ENCODE measurements at regions not wholly inside any gene's neighbourhood (a gene's known extent, or its start where the extent isn't known, plus 50 kb on each side); places are given as distances from the start of the nearest gene placed in this dataset.

DNA sequence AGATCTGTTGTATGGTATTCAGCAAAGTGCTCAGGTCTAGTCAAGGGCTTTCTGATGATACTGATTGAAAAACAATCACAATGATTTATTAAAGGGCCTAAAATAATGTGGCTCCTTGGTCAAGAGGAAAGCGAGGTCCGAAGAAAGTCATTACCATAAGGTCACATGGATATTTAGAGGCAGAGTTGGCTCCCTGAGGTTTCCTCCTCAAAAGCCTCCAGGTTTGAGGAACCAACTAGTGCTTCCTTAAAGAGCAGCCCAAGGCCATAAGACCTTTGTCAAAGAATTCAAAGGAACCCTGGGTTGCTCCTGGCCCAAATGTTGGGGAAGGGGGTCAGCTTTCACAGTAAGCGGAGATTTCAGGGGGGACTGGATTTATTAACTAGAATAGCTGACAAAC, 280.7 kb upstream of the ATP5MC3 start:
- Histone ChIP-seq H3K4me3 (no peak overlapping the region), H3K4me1 (no peaks in the 10 kb centered on the region), H3K36me3 (no peaks in the 10 kb centered on the region), H3K27ac (no peak overlapping the region), H3K27me3 (peaks cover 0 to 4% of the 10 kb centered on the region in 2 donors), H3K9me3 (no peaks in the 10 kb centered on the region)
- DNase-seq = no peak
- TF ChIP-seq, protein P1, sequence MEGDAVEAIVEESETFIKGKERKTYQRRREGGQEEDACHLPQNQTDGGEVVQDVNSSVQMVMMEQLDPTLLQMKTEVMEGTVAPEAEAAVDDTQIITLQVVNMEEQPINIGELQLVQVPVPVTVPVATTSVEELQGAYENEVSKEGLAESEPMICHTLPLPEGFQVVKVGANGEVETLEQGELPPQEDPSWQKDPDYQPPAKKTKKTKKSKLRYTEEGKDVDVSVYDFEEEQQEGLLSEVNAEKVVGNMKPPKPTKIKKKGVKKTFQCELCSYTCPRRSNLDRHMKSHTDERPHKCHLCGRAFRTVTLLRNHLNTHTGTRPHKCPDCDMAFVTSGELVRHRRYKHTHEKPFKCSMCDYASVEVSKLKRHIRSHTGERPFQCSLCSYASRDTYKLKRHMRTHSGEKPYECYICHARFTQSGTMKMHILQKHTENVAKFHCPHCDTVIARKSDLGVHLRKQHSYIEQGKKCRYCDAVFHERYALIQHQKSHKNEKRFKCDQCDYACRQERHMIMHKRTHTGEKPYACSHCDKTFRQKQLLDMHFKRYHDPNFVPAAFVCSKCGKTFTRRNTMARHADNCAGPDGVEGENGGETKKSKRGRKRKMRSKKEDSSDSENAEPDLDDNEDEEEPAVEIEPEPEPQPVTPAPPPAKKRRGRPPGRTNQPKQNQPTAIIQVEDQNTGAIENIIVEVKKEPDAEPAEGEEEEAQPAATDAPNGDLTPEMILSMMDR (IDR thresholded peaks at IDR 0.05) = no peak
- intact Hi-C loops (cut with DNase I; ENCODE audit: low total_unique reads) = no loop called here

DNA sequence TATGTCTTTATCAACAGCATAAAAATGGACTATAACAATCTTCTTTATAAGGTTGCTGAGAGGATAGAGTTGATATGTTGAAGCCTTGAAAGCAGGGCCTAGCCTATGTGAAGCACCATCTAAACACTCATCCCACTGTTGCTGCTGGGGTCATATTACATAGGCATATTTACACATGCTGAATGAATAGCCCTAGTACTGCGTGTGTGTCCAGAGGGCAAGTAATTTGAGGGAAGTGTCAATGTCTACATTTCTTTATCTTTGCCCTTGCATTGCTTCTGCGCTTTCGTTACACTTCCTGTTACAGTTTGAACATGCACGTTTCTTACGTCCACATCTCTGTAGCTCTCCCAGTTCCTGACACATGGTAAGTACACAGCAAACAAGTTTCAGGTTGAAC, 280.3 kb upstream of the ATP5MC3 start:
- no peak for DNase-seq
- TF ChIP-seq, protein P1 (IDR thresholded peaks at IDR 0.05) = no peak
- H3K9me3 ChIP-seq = no peaks in the 10 kb centered on the region
- intact Hi-C loops (cut with DNase I; ENCODE audit: low total_unique reads) = no loop called here
- no peaks in the 10 kb centered on the region for H3K4me1 ChIP-seq
- no peak overlapping the region for H3K4me3 ChIP-seq
- H3K27ac ChIP-seq = no peak overlapping the region
- peaks cover 0 to 4% of the 10 kb centered on the region in 2 donors for H3K27me3 ChIP-seq
- no peaks in the 10 kb centered on the region for H3K36me3 ChIP-seq

DNA sequence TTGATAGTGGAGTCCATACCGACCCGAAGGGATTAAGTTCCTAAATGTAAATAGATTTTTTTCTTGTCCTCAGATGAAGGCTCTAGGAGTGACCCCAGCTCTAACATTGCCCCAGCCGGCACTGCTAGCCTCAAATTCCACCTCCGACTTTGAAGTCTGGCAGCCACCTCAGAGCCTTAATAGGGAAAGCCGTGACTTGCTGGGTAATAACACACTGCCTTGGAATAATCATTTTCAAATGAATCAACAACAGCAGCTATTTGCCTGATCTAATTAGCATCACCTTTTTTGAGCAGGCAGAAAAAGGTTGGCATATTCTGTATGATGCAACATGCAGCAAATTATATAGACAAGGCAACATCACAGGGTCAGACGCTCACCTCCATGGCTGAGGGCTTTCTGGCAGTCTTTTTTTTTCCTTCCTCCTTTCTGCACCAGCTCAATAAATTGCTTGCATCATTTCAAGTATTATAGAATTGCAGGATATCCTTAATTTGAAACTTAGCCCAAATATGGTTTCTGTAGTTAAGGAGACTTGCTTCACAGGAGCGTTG, 276.5 kb upstream of the ATP5MC3 start:
- intact Hi-C loops (cut with DNase I; ENCODE audit: low total_unique reads) = no loop called here
- Histone ChIP-seq H3K4me3 (no peak overlapping the region), H3K9me3 (no peaks in the 10 kb centered on the region), H3K36me3 (no peaks in the 10 kb centered on the region), H3K4me1 (no peaks in the 10 kb centered on the region), H3K27ac (no peak overlapping the region), H3K27me3 (peaks cover 0 to 4% of the 10 kb centered on the region in 2 donors)
- DNase-seq = no peak
- TF ChIP-seq, protein P1 (IDR thresholded peaks at IDR 0.05) = no peak

DNA sequence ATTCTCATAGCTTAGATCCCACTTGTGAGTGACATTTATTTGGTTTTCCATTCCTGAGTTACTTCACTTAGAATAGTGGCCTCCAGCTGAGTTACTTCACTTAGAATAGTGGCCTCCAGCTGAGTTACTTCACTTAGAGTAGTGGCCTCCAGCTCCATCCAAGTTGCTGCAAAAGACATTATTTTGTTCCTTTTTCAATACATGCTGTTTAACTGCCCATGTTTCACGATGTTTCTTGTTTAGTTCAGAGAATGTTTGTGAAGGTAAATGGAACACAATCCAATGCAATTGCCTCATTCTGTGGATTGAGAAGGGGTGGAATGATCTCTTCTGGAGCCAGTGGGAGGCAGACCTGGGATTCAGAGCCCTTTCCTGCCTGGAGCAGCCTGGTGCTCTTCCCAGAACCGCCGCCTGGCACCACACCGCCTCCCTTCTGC, 273.5 kb upstream of the ATP5MC3 start:
- H3K27me3 ChIP-seq = peaks cover 0 to 4% of the 10 kb centered on the region in 2 donors
- H3K4me3 ChIP-seq = no peak overlapping the region
- no peaks in the 10 kb centered on the region for H3K9me3 ChIP-seq
- H3K4me1 ChIP-seq = peaks cover 0 to 3% (median 0%) of the 10 kb centered on the region in 4 donors
- H3K36me3 ChIP-seq = no peaks in the 10 kb centered on the region
- intact Hi-C loops (cut with DNase I; ENCODE audit: low total_unique reads) = no loop called here
- TF ChIP-seq, protein P1 (IDR thresholded peaks at IDR 0.05) = no peak
- no peak overlapping the region for H3K27ac ChIP-seq
- no peak for DNase-seq

DNA sequence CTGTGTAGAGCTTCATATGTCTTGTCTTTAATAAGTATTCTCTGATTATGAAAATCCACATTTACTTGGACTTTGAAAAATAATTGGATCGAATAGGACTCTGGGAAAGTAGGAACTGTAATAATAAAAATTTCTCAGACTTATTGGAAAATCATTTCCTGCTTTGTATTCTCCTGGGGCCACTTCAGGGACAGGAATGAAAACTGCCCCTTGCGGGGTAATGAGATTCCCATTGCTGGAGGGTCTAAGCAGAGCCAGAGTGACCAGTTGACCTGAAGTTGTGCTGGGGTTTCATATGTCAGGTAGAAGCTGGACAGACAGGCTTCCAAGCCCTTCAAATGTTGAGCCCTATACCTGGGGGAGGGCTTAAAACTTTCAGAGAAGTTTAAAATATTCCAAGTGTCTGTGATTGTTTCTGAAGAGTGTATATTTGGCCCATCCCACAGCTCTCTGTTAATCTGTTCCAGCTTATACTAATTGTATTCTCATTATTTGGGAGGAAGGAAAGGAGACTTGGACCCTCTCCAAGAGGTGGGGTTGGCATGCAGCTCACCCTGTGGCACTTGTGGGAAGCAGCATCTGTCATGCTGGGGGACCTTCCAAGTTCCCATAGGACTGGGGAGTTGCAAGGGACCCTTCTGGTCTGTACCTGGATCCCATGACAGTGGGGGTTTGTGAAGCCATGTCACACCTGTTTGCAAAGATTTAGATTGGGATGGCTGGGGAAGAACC, 268.7 kb upstream of the ATP5MC3 start:
- H3K27ac ChIP-seq = no peak overlapping the region
- no peak overlapping the region for H3K4me3 ChIP-seq
- H3K4me1 ChIP-seq = peaks cover 0 to 3% (median 0%) of the 10 kb centered on the region in 4 donors
- no peaks in the 10 kb centered on the region for H3K9me3 ChIP-seq
- no peak for DNase-seq
- TF ChIP-seq, protein P1 (IDR thresholded peaks at IDR 0.05) = no peak
- no peaks in the 10 kb centered on the region for H3K27me3 ChIP-seq
- intact Hi-C loops (cut with DNase I; ENCODE audit: low total_unique reads) = no loop called here
- H3K36me3 ChIP-seq = no peaks in the 10 kb centered on the region

Measured in tibial artery (tissue), 4 donors.